Neuronal stem cell (in vitro differentiated cells): ENCODE measurements at regions not wholly inside any gene's neighbourhood (a gene's known extent, or its start where the extent isn't known, plus 50 kb on each side); places are given as distances from the start of the nearest gene placed in this dataset.

Experiments
- DNase-seq: peaks from one replicate; pipeline ENCODE4 v3.0.0-alpha.2; 2013; ENCODE audit warnings: low spot score
- H2AFZ ChIP-seq: one replicate; pipeline ENCODE4 v1.6.1; 2013; ENCODE audit warnings: mild to moderate bottlenecking, low read length, inconsistent platforms
- H2AK5ac ChIP-seq: 2 replicates; pipeline ENCODE4 v1.6.1; 2013; ENCODE audit warnings: low read depth, mild to moderate bottlenecking, inconsistent platforms, low read length, moderate library complexity, mixed read lengths
- H2BK120ac ChIP-seq: 2 replicates; pipeline ENCODE4 v1.6.1; 2013; ENCODE audit warnings: low read depth, mild to moderate bottlenecking, inconsistent platforms, low read length, moderate library complexity, mixed read lengths
- H2BK12ac ChIP-seq: one replicate; pipeline ENCODE4 v1.6.1; 2013; ENCODE audit warnings: low read length, inconsistent platforms
- H2BK15ac ChIP-seq: 2 replicates; pipeline ENCODE4 v1.6.1; 2013; ENCODE audit warnings: mild to moderate bottlenecking, low read length, inconsistent platforms, mixed read lengths
- H2BK5ac ChIP-seq: one replicate; pipeline ENCODE4 v1.6.1; 2013; ENCODE audit warnings: inconsistent platforms, mild to moderate bottlenecking, low read length, moderate library complexity
- H3K14ac ChIP-seq: one replicate; pipeline ENCODE4 v1.6.1; 2013; ENCODE audit warnings: low read length, inconsistent platforms
- H3K18ac ChIP-seq: 2 replicates; pipeline ENCODE4 v1.6.1; 2013; ENCODE audit warnings: low read length, inconsistent platforms
- H3K23ac ChIP-seq: 2 replicates; pipeline ENCODE4 v1.6.1; 2013; ENCODE audit warnings: low read depth, mild to moderate bottlenecking, mixed read lengths, low read length, inconsistent platforms; ENCODE audit not compliant: poor library complexity
- H3K27ac ChIP-seq: replicated peaks from 3 replicates; pipeline ENCODE4 v1.5.1; 2013; ENCODE audit warnings: low read length, inconsistent platforms
- H3K27me3 ChIP-seq, 3 experiments: 2 replicates each; pipeline ENCODE4 v1.6.1; 2013; ENCODE audit warnings: low read length in 3 of 3, mild to moderate bottlenecking in 2 of 3, inconsistent platforms in 1 of 3, low read depth in 1 of 3, mixed read lengths in 1 of 3, moderate library complexity in 1 of 3; ENCODE audit not compliant: control insufficient read depth in 3 of 3, insufficient read depth in 3 of 3
- H3K36me3 ChIP-seq, 2 donors: replicated peaks in 1 of 2; 2 replicates each; pipeline ENCODE4 v1.6.1; 2013; ENCODE audit warnings: low read length in 2 of 2; ENCODE audit not compliant: control insufficient read depth in 2 of 2, insufficient read depth in 2 of 2
- H3K4ac ChIP-seq: 2 replicates; pipeline ENCODE4 v1.6.1; 2013; ENCODE audit warnings: inconsistent platforms, mild to moderate bottlenecking, low read length, moderate library complexity
- H3K4me1 ChIP-seq, 2 donors: 1 replicate in 1 of 2; 2 replicates in 1 of 2; pipeline ENCODE4 v1.6.1; 2013; ENCODE audit warnings: low read length in 2 of 2, low read depth in 1 of 2; ENCODE audit not compliant: control insufficient read depth in 2 of 2, insufficient read depth in 1 of 2
- H3K4me2 ChIP-seq: one replicate; pipeline ENCODE4 v1.6.1; 2013; ENCODE audit warnings: mild to moderate bottlenecking, low read length, inconsistent platforms; ENCODE audit not compliant: insufficient read depth, poor library complexity, severe bottlenecking
- H3K4me3 ChIP-seq, 2 donors: 2 replicates each; pipeline ENCODE4 v1.5.1; 2013; ENCODE audit warnings: low read length in 2 of 2, mild to moderate bottlenecking in 2 of 2, inconsistent platforms in 1 of 2, moderate library complexity in 1 of 2
- H3K79me1 ChIP-seq: one replicate; pipeline ENCODE4 v1.6.1; 2013; ENCODE audit warnings: low read depth, mild to moderate bottlenecking, inconsistent platforms, low read length, moderate library complexity
- H3K9ac ChIP-seq: one replicate; pipeline ENCODE4 v1.6.1; 2013; ENCODE audit warnings: mild to moderate bottlenecking, low read depth, low read length, inconsistent platforms; ENCODE audit not compliant: poor library complexity
- H3K9me3 ChIP-seq, 2 donors: replicated peaks in 1 of 2; 2 replicates each; pipeline versions ENCODE3 to v1.6.1; 2013; ENCODE audit warnings: low read length in 2 of 2, mild to moderate bottlenecking in 2 of 2, inconsistent platforms in 1 of 2, low read depth in 1 of 2, mixed read lengths in 1 of 2, moderate library complexity in 1 of 2; ENCODE audit not compliant: control insufficient read depth in 2 of 2, insufficient read depth in 1 of 2
- H4K8ac ChIP-seq: one replicate; pipeline ENCODE4 v1.6.1; 2013; ENCODE audit warnings: low read depth, mild to moderate bottlenecking, inconsistent platforms, low read length, moderate library complexity
- H4K91ac ChIP-seq: one replicate; pipeline ENCODE4 v1.6.1; 2013; ENCODE audit warnings: low read length, low read depth, mild to moderate bottlenecking, inconsistent platforms; ENCODE audit not compliant: poor library complexity
- WGBS, 2 donors: extraction: QIAGEN DNeasy Blood & Tissue Kit; methylation state at CpG; one replicate each; pipeline ENCODE4 v1.1.7; 2013; ENCODE audit warnings: missing lambda C conversion rate in 2 of 2, mixed read lengths in 1 of 2; ENCODE audit not compliant: insufficient read length in 2 of 2, insufficient replicate concordance in 1 of 2; ENCODE audit errors: extremely low coverage in 2 of 2; 5-methylcytosine and 5-hydroxymethylcytosine counted together

DNA sequence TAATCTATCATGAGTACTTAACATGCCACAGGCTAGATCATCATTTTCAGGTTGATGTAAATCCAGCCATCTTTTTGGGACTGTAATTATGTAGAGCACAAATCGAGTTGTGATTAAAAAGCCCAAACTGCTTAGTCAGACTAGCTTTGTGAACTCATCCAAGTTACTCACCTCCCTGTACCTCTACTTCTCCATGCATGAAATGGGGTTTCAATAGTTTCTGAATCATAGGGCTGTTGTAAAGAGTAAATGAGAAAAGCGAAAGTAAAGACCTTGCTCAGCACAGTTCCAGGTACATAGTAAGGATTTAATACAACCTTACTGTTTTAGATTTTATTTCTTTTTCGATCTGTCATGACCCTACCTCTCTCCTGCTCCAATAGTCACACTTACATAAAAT, 85.6 kb upstream of the GAP43 start:
- Histone ChIP-seq H2BK5ac (no peak overlapping the region), H3K23ac (no peak overlapping the region), H3K14ac (no peak overlapping the region), H3K4me1 (no peaks in the 10 kb centered on the region), H3K4ac (no peak overlapping the region), H2BK120ac (no peak overlapping the region), H3K9me3 (no peaks in the 10 kb centered on the region), H2AFZ (no peak overlapping the region), H3K36me3 (no peaks in the 10 kb centered on the region), H3K27ac (no peak overlapping the region), H3K4me3 (no peak overlapping the region), H3K18ac (no peak overlapping the region), H3K4me2 (no peak overlapping the region), H3K79me1 (no peaks in the 10 kb centered on the region), H2BK15ac (no peak overlapping the region), H2BK12ac (no peak overlapping the region), H3K9ac (no peak overlapping the region), H3K27me3 (no peaks in the 10 kb centered on the region), H4K91ac (no peak overlapping the region), H2AK5ac (no peak overlapping the region), H4K8ac (no peak overlapping the region)
- WGBS, 2 donors, result no CpG with 5 or more reads among the region's 3 CpGs
- DNase-seq, result no peak

DNA sequence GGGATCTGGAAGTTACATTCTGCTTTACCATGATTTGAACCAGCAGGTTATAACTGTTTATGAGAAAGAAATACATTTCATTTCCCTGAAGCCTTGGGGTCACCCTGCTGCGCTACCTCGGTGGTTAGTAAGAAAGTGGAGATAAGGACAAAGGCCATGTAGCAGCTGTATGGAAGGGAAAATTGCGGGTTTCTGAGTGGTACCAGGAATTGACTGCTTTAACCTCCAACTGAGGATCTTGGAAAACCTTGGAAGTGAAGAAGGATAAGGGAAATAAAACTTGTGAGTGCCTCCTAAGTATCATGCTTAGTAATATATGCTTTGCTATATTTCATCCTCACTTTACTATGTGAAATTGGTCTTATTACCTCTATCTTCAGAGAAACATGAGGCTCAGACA, 76.1 kb upstream of the GAP43 start:
- Histone ChIP-seq H3K14ac (no peak overlapping the region), H2AK5ac (no peak overlapping the region), H3K9ac (no peak overlapping the region), H3K9me3 (no peaks in the 10 kb centered on the region), H2AFZ (no peak overlapping the region), H3K4me2 (no peak overlapping the region), H3K27me3 (no peaks in the 10 kb centered on the region), H3K79me1 (no peaks in the 10 kb centered on the region), H2BK12ac (no peak overlapping the region), H4K91ac (no peak overlapping the region), H3K18ac (no peak overlapping the region), H2BK120ac (no peak overlapping the region), H3K4me1 (peaks cover 0 to 4% of the 10 kb centered on the region in 2 donors), H4K8ac (no peak overlapping the region), H3K4me3 (no peak overlapping the region), H3K4ac (no peak overlapping the region), H2BK5ac (no peak overlapping the region), H3K36me3 (no peaks in the 10 kb centered on the region), H2BK15ac (no peak overlapping the region), H3K23ac (no peak overlapping the region), H3K27ac (no peak overlapping the region)
- no peak for DNase-seq
- WGBS, 2 donors, result no CpG with 5 or more reads among the region's 3 CpGs

DNA sequence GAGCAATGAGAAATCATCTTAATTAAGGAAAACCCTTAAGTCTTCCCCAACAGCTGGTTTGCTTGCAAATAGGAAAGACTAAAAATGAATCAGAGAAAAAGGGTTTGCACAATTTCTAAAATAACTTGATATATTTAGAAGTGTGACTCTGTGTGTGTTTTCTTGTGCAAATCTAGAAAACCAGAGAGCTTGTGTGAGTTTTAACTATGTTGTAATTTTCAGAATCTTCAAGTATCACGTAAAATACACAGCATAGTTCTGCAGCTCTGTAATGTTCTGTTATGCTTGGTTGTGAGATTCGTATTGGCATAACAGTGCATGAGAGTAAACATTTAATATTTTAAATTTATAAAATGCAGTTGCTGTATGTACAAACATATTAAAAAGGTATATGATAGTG, 74.7 kb upstream of the GAP43 start:
- Histone ChIP-seq H3K27ac (no peak overlapping the region), H3K4ac (no peak overlapping the region), H3K36me3 (no peaks in the 10 kb centered on the region), H3K9ac (no peak overlapping the region), H3K23ac (no peak overlapping the region), H3K4me1 (peaks cover 0 to 4% of the 10 kb centered on the region in 2 donors), H2AFZ (no peak overlapping the region), H3K79me1 (no peaks in the 10 kb centered on the region), H2BK12ac (no peak overlapping the region), H3K4me2 (no peak overlapping the region), H4K91ac (no peak overlapping the region), H4K8ac (no peak overlapping the region), H3K27me3 (no peaks in the 10 kb centered on the region), H2AK5ac (no peak overlapping the region), H2BK15ac (no peak overlapping the region), H3K18ac (no peak overlapping the region), H2BK5ac (no peak overlapping the region), H3K14ac (no peak overlapping the region), H3K9me3 (no peaks in the 10 kb centered on the region), H2BK120ac (no peak overlapping the region), H3K4me3 (no peak overlapping the region)
- WGBS, 2 donors, result no CpG with 5 or more reads among the region's 2 CpGs
- no peak for DNase-seq

DNA sequence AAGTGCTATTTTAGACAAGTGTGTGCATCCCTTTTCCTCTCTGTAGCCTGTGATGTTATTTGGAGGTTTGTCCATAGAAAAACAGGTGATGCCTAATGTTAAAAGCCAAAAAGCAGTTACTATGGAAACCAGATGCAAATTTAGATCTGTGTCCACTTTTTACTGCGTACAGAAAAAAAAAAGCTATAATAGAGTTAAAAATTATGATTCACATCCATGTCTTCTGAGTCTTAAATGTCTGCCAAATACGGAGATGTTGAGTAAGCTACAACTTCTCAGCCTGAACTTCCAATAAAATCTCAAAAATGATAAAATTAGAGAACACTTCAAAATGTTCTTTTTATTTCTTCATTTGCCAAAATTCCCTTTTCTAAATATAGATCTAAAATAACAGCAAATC, 74.2 kb upstream of the GAP43 start:
- Histone ChIP-seq H3K18ac (no peak overlapping the region), H3K27ac (no peak overlapping the region), H2BK12ac (no peak overlapping the region), H3K14ac (no peak overlapping the region), H3K79me1 (no peaks in the 10 kb centered on the region), H3K27me3 (no peaks in the 10 kb centered on the region), H3K9me3 (no peaks in the 10 kb centered on the region), H4K8ac (no peak overlapping the region), H3K4me1 (peaks cover 0 to 4% of the 10 kb centered on the region in 2 donors), H3K4me3 (no peak overlapping the region), H2BK5ac (no peak overlapping the region), H3K4ac (no peak overlapping the region), H3K9ac (no peak overlapping the region), H2AK5ac (no peak overlapping the region), H4K91ac (no peak overlapping the region), H3K36me3 (no peaks in the 10 kb centered on the region), H2BK120ac (no peak overlapping the region), H2BK15ac (no peak overlapping the region), H2AFZ (no peak overlapping the region), H3K23ac (no peak overlapping the region), H3K4me2 (no peak overlapping the region)
- WGBS, 2 donors, result no CpG with 5 or more reads among the region's 2 CpGs
- no peak for DNase-seq
